ENCODE measurements at regions not wholly inside any gene's neighbourhood (a gene's known extent, or its start where the extent isn't known, plus 50 kb on each side); places are given as distances from the start of the nearest gene placed in this dataset.
"Not testable (repeated sequence)": the region's sequence is repeated elsewhere in the genome, so short reads cannot be mapped to it uniquely, and the experiment has no call there.

DNA sequence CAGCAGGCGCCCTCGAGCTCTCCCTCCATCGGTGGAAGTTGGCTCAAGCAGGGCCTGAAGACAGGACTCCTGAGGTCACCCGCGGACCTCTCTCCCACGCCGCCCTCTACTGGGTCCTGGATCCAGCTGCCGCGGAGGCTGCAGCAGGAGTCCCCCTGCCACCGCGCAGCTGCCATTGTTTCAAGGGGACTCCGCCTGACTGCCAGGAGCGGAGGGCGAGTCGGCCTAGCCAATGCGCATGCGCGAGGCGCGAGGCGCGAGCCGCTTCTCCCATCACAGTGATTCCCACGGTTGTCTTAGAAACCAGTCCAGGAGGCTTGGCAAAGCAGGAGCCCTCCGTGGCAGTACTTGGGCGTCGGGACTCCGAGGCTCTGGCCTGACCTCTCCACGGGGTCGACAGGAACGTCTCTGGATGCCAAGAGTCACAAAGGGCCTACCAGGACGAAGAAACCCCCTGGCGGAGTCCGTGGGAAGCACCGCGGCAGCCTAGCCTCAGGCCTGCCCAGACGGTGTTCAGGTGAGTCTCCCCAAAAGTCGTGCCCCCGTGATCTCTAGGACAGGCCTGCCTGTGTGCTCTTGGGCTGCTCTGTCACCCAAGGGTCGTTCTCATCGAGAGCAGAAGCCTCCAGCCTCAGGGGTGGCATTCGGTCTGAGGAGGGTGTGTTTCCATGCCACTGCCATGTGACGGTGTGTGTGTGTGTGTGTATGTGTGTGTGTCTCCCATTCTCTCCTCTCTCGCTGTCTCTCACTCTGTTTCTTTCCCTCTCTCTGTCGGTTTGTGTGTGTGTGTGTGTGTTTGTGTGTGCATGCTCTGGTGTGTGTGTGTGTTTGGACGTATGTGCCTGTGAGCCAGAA lies 290.6 kb upstream of the ZNF337 start:
- DNase-seq, result peak; percentile 77

DNA sequence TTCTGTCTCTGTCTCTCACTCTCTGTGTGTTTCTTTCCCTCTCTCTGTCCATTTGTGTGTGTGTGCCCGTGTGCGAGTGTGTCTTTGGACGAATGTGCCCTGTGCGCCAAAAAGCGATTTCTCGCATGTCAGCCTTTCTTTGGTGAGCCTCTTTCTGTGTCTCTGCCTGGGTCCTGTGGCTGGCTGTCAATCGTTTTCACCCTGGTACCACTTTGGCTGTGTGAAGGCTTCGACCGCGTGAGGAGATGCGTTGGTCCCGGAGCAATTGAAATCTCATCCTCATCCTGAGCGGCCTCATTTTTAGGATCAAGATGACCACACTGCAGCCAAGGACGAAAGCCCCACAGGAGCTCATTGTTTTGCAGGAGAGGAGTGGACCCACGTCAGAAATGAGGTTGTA lies 288.9 kb upstream of the ZNF337 start:
- no peak for DNase-seq

DNA sequence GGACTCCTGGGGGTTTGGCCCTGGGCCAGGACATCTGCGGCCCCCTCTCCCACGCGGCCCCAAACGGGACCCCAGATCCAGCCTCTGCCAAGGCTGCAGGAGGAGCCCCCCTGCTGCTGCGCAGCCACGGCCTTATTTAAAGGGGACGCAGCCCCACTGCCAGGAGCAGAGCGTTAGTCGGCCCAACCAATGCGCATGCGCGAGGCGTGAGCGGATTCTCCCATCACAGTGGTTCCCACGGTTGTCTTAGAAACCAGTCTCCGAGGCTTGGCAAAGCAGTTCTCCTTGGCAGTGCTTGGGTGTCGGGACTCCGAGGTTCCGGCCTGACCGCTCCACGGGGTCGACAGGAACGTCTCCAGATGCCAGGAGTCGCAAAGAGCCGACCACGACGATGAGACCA lies 288.3 kb upstream of the ZNF337 start:
- DNase-seq, result peak; percentile 78

- not testable (repeated sequence) for DNase-seq
Observed at GRCh38 chr20:25982701-25983100, 286.0 kb upstream of the ZNF337 start.

GRCh38 chr20:25978450-25979190 lies 282.0 kb upstream of the ZNF337 start:
- DNase-seq, result not testable (repeated sequence)

GRCh38 chr20:25975816-25976215 lies 279.2 kb upstream of the ZNF337 start:
- DNase-seq, result not testable (repeated sequence)

GRCh38 chr20:25965203-25965602 lies 268.6 kb upstream of the ZNF337 start:
- not testable (repeated sequence) for DNase-seq

- not testable (repeated sequence) for DNase-seq
Observed at GRCh38 chr20:25953876-25954275, 257.2 kb upstream of the ZNF337 start.

GRCh38 chr20:25935230-25935629 lies 238.6 kb upstream of the ZNF337 start:
- DNase-seq, result not testable (repeated sequence)

- DNase-seq, result not testable (repeated sequence)
Observed at GRCh38 chr20:25932806-25933205, 236.2 kb upstream of the ZNF337 start.

- not testable (repeated sequence) for DNase-seq
Observed at GRCh38 chr20:25932170-25932569, 235.5 kb upstream of the ZNF337 start.

GRCh38 chr20:25902321-25902720 lies 205.7 kb upstream of the ZNF337 start:
- DNase-seq, result not testable (repeated sequence)

DNA sequence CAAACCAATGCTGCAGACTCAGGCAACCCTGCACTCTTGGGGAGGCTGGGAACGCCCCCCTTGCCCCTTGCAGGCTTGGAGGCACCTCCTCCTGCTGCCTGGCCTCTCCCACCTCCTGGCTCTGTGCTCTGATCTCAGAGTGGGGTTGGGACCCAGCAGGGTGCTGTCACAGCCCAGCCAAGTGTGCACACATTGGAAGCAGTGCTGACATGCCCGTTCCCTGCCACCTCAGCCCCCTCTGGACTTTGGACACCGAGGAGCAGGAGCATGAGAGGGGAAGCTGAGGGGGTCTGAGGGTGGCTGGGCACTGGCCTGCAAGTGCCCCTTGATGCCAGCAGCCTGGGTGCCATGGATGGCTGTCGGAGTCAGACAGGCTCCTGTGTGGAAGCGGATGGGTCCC lies 202.0 kb upstream of the ZNF337 start:
- DNase-seq, result not testable (repeated sequence)

- not testable (repeated sequence) for DNase-seq
Observed at GRCh38 chr20:25879096-25879495, 182.4 kb upstream of the ZNF337 start.

- not testable (repeated sequence) for DNase-seq
Observed at GRCh38 chr20:25868650-25868979, 172.0 kb upstream of the ZNF337 start.

GRCh38 chr20:25867776-25868649 lies 171.4 kb upstream of the ZNF337 start:
- peak; percentile 85 for DNase-seq

DNA sequence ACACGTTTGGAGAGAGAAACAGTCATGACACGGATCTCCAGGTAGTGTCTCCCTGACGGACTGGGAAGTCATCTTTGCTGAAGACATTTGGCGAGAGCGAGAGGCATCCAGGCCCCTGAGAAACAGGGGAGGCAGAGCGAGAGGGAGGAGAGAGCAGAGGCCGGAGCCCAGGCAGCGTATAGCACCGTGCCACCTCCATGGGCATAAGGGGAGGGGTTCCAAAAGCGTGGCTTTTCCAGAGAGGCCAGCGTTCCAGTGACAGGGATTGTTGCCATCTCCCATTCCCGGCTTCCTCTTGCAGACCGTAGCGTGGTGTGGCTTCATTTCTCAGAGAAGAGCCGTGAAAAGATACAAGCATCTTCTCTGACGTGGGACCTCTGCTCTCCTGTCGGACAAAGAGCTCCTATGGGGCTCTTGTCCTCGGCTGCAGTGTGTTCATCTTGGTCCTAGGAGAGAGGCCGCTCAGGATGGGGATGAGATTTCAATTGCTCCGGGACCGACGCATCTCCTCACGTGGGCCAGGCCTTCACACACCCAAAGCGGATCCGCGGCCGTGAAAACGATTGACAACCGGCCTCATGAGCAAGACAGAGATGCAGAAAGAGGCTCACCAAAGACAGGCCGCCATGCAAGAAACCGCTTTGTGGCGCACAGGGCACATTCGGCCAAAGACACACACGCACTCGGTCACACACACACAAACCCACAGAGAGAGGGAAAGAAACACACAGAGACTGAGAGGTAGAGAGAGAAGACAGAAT lies 170.5 kb upstream of the ZNF337 start:
- not testable (repeated sequence) for DNase-seq

DNA sequence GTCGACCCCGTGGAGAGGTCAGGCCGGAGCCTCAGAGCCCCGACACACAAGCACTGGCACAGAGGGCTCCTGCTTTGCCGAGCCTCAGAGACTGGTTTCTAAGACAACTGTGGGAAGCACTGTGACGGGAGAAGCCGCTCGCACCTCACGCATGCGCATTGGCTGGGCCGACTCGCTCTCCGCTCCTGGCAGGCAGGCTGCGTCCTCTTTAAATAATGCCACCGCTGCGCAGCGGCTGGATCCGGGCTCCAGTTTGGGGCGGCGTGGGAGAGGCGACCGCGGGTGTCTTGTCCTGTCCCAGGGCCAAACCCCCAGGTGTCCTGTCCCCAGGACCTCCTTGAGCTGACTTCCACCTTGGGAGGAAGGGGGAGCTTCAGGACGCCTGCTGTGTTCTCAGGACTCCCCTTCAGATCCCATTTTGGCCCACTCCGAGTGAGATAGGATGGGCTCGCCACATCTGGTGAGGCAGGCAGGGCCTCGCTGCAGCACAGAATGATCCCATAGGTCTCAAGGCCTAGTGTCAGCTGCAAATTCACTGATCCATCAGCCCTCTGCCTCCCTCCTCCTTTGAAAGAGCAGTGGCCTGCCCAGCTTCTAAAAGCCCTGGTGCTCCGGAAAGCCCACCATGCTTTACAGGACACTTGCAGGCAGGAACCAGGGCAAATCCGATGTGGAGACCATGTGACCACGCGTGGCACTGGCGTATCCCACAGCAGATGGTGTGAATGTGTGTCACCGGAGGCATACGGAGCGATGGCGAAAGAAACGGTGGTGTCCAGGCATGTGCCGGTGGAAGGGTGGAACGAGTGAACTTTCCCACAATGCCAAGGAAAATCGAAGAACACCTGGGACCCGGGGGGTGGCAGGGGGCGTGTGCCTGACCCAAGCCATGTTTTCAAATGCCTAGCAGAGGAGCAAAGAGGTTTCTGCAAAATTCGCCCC lies 169.3 kb upstream of the ZNF337 start:
- peak; percentile 84 for DNase-seq

GRCh38 chr20:25864963-25865714 lies 168.5 kb upstream of the ZNF337 start:
- not testable (repeated sequence) for DNase-seq
